HUES64 (cell line): ENCODE measurements at regions not wholly inside any gene's neighbourhood (a gene's known extent, or its start where the extent isn't known, plus 50 kb on each side); places are given as distances from the start of the nearest gene placed in this dataset.
"Not testable (repeated sequence)": the region's sequence is repeated elsewhere in the genome, so short reads cannot be mapped to it uniquely, and the experiment has no call there.

Experiments
- H3K27ac ChIP-seq: 2 replicates; pipeline ENCODE4 v1.7.0; 2013; ENCODE audit warnings: low read depth, low read length, inconsistent platforms
- H3K27me3 ChIP-seq: 2 replicates; pipeline ENCODE4 v1.6.1; 2013; ENCODE audit warnings: mild to moderate bottlenecking, low read length; ENCODE audit not compliant: insufficient read depth
- H3K36me3 ChIP-seq: 2 replicates; pipeline ENCODE4 v1.6.1; 2013; ENCODE audit warnings: mild to moderate bottlenecking, low read length; ENCODE audit not compliant: insufficient read depth
- H3K4me1 ChIP-seq: 2 replicates; pipeline ENCODE4 v1.6.1; 2013; ENCODE audit warnings: mild to moderate bottlenecking, low read length, moderate library complexity; ENCODE audit not compliant: insufficient read depth
- H3K4me3 ChIP-seq: 2 replicates; pipeline ENCODE4 v1.5.1; 2013; ENCODE audit warnings: mild to moderate bottlenecking, low read length, moderate library complexity
- H3K9ac ChIP-seq: 2 replicates; pipeline ENCODE4 v1.6.1; 2013; ENCODE audit warnings: mild to moderate bottlenecking, low read depth, low read length
- H3K9me3 ChIP-seq: 2 replicates; pipeline ENCODE4 v1.6.1; 2013; ENCODE audit warnings: low read depth, low read length; ENCODE audit not compliant: insufficient read depth
- WGBS: fragments of 150-250, 120-280 bp; methylation state at CpG from one replicate; pipeline ENCODE4 v1.1.7; 2013; ENCODE audit warnings: missing lambda C conversion rate; 5-methylcytosine and 5-hydroxymethylcytosine counted together

DNA sequence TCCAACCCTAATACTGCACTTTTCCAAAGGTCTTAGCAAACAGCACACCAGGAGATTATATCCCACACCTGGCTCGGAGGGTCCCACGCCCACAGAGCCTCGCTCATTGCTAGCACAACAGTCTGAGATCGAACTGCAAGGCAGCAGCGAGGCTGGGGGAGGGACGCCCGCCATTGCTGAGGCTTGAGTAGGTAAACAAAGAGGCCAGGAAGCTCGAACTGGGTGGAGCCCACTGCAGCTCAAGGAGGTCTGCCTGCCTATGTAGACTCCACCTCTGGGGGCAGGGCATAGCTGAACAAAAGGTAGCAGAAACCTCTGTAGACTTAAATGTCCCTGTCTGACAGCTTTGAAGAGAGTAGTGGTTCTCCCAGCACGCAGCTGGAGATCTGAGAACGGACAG, 361.0 kb upstream of the PPP2R3A start:
- not testable (repeated sequence) for H3K4me3 ChIP-seq, H3K4me1 ChIP-seq, H3K36me3 ChIP-seq, H3K9ac ChIP-seq, H3K27me3 ChIP-seq, H3K27ac ChIP-seq
- WGBS: 91% methylated on average over 10 of the region's 10 CpGs
- peaks cover 12% of the 10 kb centered on the region for H3K9me3 ChIP-seq

DNA sequence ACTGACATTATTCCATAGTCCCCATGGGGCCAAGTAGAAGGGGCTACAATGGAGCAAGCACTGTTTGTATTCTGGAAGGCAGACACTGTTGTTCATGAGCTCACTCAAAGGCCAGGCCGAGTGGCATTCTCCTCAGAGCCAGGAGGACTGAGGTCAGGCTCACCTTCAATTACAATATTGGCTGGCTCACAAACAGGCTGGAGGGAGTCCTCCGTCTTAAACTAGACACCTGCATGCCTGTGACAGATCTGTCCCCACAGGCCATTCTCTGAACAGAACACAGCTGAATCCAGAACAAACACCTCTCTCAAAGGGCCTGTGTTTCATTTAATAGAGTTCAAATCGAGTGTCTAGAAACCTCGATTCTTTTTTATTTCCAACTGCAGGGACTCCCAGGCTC, 347.4 kb upstream of the PPP2R3A start:
- Histone ChIP-seq H3K36me3 (no peaks in the 10 kb centered on the region), H3K4me1 (no peaks in the 10 kb centered on the region), H3K4me3 (no peak overlapping the region), H3K9me3 (no peaks in the 10 kb centered on the region), H3K27ac (no peak overlapping the region), H3K9ac (no peak overlapping the region), H3K27me3 (no peaks in the 10 kb centered on the region)
- WGBS: 96% methylated on average over 4 of the region's 4 CpGs

DNA sequence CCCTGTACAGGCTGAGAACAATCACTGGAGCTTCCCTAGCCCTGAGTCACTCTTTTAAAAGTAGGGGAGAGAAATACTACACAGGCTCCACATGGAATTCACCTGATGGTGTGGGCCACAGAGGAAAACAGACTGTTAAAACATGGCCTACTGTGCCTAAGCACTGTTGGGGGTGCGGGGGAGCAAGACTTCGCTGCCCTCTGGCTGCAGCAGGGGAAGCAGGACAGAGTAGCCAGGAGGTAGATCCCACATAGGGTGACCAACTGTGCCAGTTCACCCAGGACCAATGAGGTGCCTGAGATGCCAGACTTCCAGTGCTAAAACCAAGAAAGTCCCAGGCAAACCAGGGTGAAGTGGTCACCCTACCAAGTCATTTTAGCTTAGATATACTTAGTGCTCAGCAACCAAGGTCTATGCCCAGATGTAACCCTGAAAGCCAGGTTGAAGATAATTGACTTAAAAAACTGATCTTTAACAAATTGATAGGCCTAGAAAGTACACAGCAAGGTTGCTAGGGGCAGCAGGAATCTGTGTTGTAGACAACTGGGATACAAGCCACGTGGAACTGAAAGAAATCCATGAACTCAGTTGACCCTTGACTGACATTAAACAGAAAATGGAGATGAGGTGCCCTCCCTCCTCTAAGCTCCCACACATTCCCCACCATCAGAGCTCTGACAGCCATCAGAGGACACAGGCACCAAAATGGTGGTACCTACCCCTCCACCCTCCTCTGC, 344.2 kb upstream of the PPP2R3A start:
- no peak overlapping the region for H3K27ac ChIP-seq
- WGBS: 88% methylated on average over 3 of the region's 3 CpGs
- no peak overlapping the region for H3K4me3 ChIP-seq
- H3K27me3 ChIP-seq: no peaks in the 10 kb centered on the region
- no peaks in the 10 kb centered on the region for H3K9me3 ChIP-seq
- H3K9ac ChIP-seq: no peak overlapping the region
- no peaks in the 10 kb centered on the region for H3K4me1 ChIP-seq
- H3K36me3 ChIP-seq: no peaks in the 10 kb centered on the region

DNA sequence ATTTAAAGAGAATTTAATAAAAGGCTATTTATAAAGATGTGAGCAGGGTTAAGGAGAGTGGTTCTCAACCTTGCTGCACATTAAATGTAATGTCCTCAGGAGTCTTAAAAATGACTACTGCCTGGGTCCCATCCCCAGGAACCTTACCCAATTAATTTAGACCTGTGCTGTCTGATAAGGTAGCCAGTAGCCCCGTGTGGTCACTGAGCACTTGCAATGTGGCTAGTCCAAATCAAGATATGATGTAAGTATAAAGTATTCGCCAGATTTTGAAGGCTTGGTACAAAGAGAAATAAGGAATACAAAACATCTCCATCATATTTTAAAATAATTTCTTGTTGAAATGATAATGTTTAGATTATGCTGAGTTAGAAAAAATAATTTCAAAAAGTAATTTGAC, 343.3 kb upstream of the PPP2R3A start:
- Histone ChIP-seq H3K27me3 (no peaks in the 10 kb centered on the region), H3K9me3 (no peaks in the 10 kb centered on the region), H3K4me3 (no peak overlapping the region), H3K9ac (no peak overlapping the region), H3K27ac (no peak overlapping the region), H3K36me3 (no peaks in the 10 kb centered on the region), H3K4me1 (no peaks in the 10 kb centered on the region)
- WGBS: 100% methylated on average over 1 of the region's 2 CpGs

- no peak overlapping the region for H3K27ac ChIP-seq
Observed at GRCh38 chr3:135622656-135623055, 342.9 kb upstream of the PPP2R3A start.

GRCh38 chr3:135623558-135623957, 342.0 kb upstream of the PPP2R3A start:
- Histone ChIP-seq H3K9ac (no peak overlapping the region), H3K27me3 (no peaks in the 10 kb centered on the region), H3K27ac (no peak overlapping the region), H3K9me3 (no peaks in the 10 kb centered on the region), H3K36me3 (no peaks in the 10 kb centered on the region), H3K4me3 (no peak overlapping the region), H3K4me1 (no peaks in the 10 kb centered on the region)
- no CpG with 5 or more reads among the region's 2 CpGs for WGBS

More at GRCh38 chr3:135622656-135623055, 342.9 kb upstream of the PPP2R3A start:
- H3K36me3 ChIP-seq: no peaks in the 10 kb centered on the region
- H3K4me3 ChIP-seq: no peak overlapping the region
- no peak overlapping the region for H3K9ac ChIP-seq
- H3K9me3 ChIP-seq: no peaks in the 10 kb centered on the region
- no peaks in the 10 kb centered on the region for H3K4me1 ChIP-seq
- no peaks in the 10 kb centered on the region for H3K27me3 ChIP-seq

DNA sequence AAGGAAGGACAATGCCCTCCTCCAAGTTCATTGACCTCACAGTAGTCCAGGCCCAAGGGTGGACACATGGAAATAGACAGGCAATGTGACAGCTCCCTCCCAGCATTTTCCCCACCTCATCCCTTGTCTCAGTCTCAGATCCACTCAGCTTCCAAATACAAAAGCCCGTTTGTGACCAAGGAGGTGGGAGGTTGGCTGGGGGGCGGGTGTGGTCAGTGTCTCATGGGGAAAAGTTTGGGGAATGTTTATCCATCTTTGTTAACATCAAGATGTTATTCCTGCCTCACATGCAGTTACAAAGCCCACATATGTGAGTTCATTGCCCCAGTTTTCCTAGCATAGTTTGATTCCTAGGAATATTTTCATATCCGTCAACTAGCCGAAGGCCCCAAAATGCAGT, 338.5 kb upstream of the PPP2R3A start:
- Histone ChIP-seq H3K4me3 (no peak overlapping the region), H3K4me1 (peaks cover 9% of the 10 kb centered on the region; the same call in 1 of the 2 replicates), H3K9ac (no peak overlapping the region), H3K36me3 (no peaks in the 10 kb centered on the region), H3K27ac (no peak overlapping the region), H3K9me3 (no peaks in the 10 kb centered on the region), H3K27me3 (no peaks in the 10 kb centered on the region)
- 98% methylated on average over 4 of the region's 4 CpGs for WGBS

GRCh38 chr3:135629701-135630408, 335.7 kb upstream of the PPP2R3A start:
- H3K27me3 ChIP-seq: no peaks in the 10 kb centered on the region
- no peaks in the 10 kb centered on the region for H3K9me3 ChIP-seq
- 74% methylated on average over 5 of the region's 5 CpGs for WGBS
- H3K9ac ChIP-seq: no peak overlapping the region
- H3K4me3 ChIP-seq: no peak overlapping the region
- no peaks in the 10 kb centered on the region for H3K36me3 ChIP-seq
- H3K27ac ChIP-seq: no peak overlapping the region
- H3K4me1 ChIP-seq: peaks cover 9% of the 10 kb centered on the region; the same call in 1 of the 2 replicates

GRCh38 chr3:135632556-135633065, 332.9 kb upstream of the PPP2R3A start:
- Histone ChIP-seq H3K4me1 (peaks cover 9% of the 10 kb centered on the region; the same call in 1 of the 2 replicates), H3K27ac (no peak overlapping the region), H3K27me3 (no peaks in the 10 kb centered on the region), H3K9ac (no peak overlapping the region), H3K4me3 (no peak overlapping the region), H3K36me3 (no peaks in the 10 kb centered on the region), H3K9me3 (no peaks in the 10 kb centered on the region)
- WGBS: 82% methylated on average over 2 of the region's 2 CpGs

GRCh38 chr3:135633078-135633477, 332.4 kb upstream of the PPP2R3A start:
- Histone ChIP-seq H3K36me3 (no peaks in the 10 kb centered on the region), H3K4me1 (peaks cover 9% of the 10 kb centered on the region; the same call in 1 of the 2 replicates), H3K9me3 (no peaks in the 10 kb centered on the region), H3K9ac (no peak overlapping the region), H3K27me3 (no peaks in the 10 kb centered on the region), H3K4me3 (no peak overlapping the region), H3K27ac (no peak overlapping the region)
- 91% methylated on average over 2 of the region's 2 CpGs for WGBS

DNA sequence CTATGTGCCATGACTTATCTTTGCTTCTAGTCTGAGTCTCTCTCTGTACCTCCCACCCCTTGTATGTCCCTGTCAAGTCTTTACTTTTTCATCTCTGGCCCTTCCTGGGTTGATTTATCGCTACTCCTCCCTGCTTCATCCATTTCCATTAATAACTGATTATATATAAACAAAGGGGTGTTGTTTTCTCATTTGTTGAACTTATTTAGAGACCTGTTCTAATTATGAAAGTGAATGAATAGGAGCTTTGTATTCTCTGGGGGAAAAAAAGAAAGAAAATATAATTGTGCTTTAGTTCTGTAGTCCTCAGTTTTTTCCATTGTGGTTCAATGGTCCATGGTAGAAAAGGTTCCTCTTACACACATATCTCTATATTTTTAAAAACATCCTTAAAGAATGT, 328.9 kb upstream of the PPP2R3A start:
- no peaks in the 10 kb centered on the region for H3K9me3 ChIP-seq
- no peaks in the 10 kb centered on the region for H3K36me3 ChIP-seq
- no peaks in the 10 kb centered on the region for H3K4me1 ChIP-seq
- no peaks in the 10 kb centered on the region for H3K27me3 ChIP-seq
- WGBS: 100% methylated on average over 1 of the region's 1 CpG
- H3K9ac ChIP-seq: no peak overlapping the region
- no peak overlapping the region for H3K27ac ChIP-seq
- H3K4me3 ChIP-seq: no peak overlapping the region
